ENCODE measurements at regions not wholly inside any gene's neighbourhood (a gene's known extent, or its start where the extent isn't known, plus 50 kb on each side); places are given as distances from the start of the nearest gene placed in this dataset.

DNA sequence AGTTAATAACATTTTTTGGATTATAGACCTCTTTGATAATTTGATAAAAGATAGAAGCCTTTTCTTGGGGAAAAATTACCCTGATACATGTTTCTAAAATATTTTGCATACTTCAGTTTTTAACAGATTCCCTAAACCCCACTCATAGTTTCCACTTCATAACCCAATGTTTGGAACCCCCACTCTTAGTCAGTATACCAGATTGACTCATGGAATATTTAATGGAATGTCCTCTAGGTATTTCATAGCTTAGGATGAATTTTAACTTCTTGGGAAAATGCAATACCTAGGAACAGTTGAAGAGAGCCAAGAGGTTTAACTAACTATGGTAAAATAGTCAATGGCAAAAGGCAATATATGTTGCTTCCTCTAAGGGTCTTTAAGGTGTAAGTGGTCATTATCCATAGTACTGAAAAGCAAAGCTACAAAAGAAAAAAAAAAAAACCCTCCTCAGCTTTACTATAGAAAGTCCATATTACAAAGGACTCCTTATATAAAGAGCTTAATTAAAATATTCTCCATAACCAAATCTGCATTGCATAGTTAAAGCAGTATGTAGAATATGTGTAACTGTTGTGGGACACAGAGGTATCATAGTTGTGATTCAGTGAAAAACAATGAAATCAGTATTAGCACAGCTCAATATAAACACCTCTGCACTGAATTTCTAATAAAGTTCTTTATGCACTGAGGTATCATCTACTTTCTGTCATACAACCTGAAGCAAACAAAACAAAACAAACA is 159.9 kb downstream of the PCDH7 start:
- intact Hi-C loops (cut with DNase I): no loop called here
- H3K36me3 ChIP-seq (replicated peaks in 1 of 2): no peaks in the 10 kb centered on the region
- no peak overlapping the region for H3K4me3 ChIP-seq
- H3K4me1 ChIP-seq (replicated peaks in 1 of 2): no peaks in the 10 kb centered on the region
- no peaks in the 10 kb centered on the region for H3K27me3 ChIP-seq
- no peak for TF ChIP-seq POLR2A (IDR thresholded peaks at IDR 0.05)
- TF ChIP-seq, protein P1, sequence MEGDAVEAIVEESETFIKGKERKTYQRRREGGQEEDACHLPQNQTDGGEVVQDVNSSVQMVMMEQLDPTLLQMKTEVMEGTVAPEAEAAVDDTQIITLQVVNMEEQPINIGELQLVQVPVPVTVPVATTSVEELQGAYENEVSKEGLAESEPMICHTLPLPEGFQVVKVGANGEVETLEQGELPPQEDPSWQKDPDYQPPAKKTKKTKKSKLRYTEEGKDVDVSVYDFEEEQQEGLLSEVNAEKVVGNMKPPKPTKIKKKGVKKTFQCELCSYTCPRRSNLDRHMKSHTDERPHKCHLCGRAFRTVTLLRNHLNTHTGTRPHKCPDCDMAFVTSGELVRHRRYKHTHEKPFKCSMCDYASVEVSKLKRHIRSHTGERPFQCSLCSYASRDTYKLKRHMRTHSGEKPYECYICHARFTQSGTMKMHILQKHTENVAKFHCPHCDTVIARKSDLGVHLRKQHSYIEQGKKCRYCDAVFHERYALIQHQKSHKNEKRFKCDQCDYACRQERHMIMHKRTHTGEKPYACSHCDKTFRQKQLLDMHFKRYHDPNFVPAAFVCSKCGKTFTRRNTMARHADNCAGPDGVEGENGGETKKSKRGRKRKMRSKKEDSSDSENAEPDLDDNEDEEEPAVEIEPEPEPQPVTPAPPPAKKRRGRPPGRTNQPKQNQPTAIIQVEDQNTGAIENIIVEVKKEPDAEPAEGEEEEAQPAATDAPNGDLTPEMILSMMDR (IDR thresholded peaks at IDR 0.05): no peak
- no peak for DNase-seq
- H3K27ac ChIP-seq: no peak overlapping the region
- no peaks in the 10 kb centered on the region for H3K9me3 ChIP-seq (replicated peaks in 1 of 3)

DNA sequence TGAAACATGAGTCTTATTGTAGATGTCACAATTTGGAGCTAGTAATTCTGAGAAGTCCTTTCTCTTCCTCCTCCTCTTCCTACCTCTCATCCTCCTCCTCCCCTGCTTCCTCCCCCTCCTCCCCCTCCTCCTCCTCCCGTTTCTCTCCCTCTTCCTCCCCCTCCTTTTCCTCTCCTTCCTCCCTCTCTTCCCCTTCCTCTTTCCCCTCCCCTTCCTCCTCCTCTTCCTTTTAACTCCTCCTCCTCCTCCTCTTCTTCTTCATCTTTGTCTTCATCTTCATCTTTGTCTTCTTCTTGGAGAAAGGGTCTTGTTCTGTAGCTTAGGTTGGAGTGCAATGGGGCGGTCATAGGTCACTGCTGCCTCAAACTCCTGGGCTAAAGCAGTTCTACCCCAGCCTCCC is 161.8 kb downstream of the PCDH7 start:
- H3K4me1 ChIP-seq (replicated peaks in 1 of 2): no peaks in the 10 kb centered on the region
- no peaks in the 10 kb centered on the region for H3K36me3 ChIP-seq (replicated peaks in 1 of 2)
- intact Hi-C loops (cut with DNase I): no loop called here
- no peak overlapping the region for H3K4me3 ChIP-seq
- H3K27ac ChIP-seq: no peak overlapping the region
- DNase-seq: no peak
- TF ChIP-seq, protein P1 (IDR thresholded peaks at IDR 0.05): no peak
- TF ChIP-seq POLR2A (IDR thresholded peaks at IDR 0.05): no peak
- H3K9me3 ChIP-seq (replicated peaks in 1 of 3): no peaks in the 10 kb centered on the region
- H3K27me3 ChIP-seq: no peaks in the 10 kb centered on the region
- 47 to 68% (median 59%) methylated on average over 2 of the region's 2 CpGs for WGBS, 4 donors

DNA sequence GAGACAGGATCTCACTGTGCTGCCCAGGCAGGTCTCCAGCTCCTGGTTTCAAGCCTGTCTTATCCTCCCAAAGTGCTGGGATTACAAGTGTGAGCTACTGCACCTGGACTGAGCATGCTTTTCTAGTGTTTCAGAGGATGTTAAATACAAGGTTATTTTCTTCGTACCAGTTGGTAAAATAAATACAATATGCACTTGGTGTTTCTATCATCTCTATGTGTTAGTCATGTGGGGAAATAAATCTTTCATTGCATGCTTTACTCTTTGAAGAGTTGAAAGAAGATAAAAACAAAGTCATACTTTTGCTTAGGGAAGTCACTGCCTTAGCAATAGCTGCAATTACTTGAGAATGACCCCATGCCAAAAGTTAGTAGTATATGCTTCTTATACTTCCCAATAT is 162.3 kb downstream of the PCDH7 start:
- no peaks in the 10 kb centered on the region for H3K27me3 ChIP-seq
- WGBS, 4 donors: 49 to 79% (median 59%) methylated on average over 1 of the region's 1 CpG
- intact Hi-C loops (cut with DNase I): no loop called here
- no peaks in the 10 kb centered on the region for H3K4me1 ChIP-seq (replicated peaks in 1 of 2)
- TF ChIP-seq POLR2A (IDR thresholded peaks at IDR 0.05): no peak
- TF ChIP-seq, protein P1 (IDR thresholded peaks at IDR 0.05): no peak
- no peaks in the 10 kb centered on the region for H3K9me3 ChIP-seq (replicated peaks in 1 of 3)
- H3K4me3 ChIP-seq: no peak overlapping the region
- no peak overlapping the region for H3K27ac ChIP-seq
- no peak for DNase-seq
- no peaks in the 10 kb centered on the region for H3K36me3 ChIP-seq (replicated peaks in 1 of 2)

DNA sequence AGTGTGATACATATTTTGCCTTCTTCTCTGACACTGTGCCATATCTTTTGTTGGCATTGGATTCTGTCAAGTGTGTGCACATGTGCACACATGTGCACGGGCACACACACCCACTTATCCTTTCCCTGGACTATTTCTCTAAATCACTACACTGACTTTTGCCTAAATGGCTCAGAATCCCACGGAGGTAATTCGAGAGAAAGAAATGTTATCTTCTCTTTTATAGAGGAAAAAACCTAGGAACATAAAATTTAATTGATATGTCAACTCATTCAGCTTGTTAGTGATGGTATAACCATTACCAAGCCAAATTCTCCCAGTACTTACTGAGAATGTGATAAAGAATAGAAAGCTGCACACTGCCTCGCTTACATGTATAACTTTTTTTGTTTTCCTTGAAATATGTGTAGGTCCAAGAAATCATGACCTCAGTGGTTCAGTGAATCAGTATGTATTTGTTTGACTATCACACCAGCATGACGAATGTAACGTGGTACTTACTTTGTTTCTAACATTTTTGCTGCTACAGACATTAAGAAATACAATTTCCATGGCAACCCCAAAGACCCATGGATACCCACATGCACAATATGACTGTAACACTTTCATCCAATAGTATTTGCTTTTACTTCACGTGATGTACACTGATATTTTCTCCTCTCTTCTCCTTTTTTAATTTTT is 163.0 kb downstream of the PCDH7 start:
- no peak overlapping the region for H3K4me3 ChIP-seq
- TF ChIP-seq POLR2A (IDR thresholded peaks at IDR 0.05): no peak
- TF ChIP-seq, protein P1 (IDR thresholded peaks at IDR 0.05): no peak
- H3K27me3 ChIP-seq: no peaks in the 10 kb centered on the region
- intact Hi-C loops (cut with DNase I): no loop called here
- no peaks in the 10 kb centered on the region for H3K36me3 ChIP-seq (replicated peaks in 1 of 2)
- WGBS, 4 donors: 69 to 78% (median 76%) methylated on average over 7 of the region's 7 CpGs
- H3K9me3 ChIP-seq (replicated peaks in 1 of 3): no peaks in the 10 kb centered on the region
- H3K4me1 ChIP-seq (replicated peaks in 1 of 2): no peaks in the 10 kb centered on the region
- no peak for DNase-seq
- H3K27ac ChIP-seq: no peak overlapping the region

All from adrenal gland (tissue), 9 donors.